Ishikawa (cell line): ENCODE measurements at regions not wholly inside any gene's neighbourhood (a gene's known extent, or its start where the extent isn't known, plus 50 kb on each side); places are given as distances from the start of the nearest gene placed in this dataset.

Source experiments
- CEBPB ChIP-seq: IDR thresholded peaks from 2 replicates; pipeline ENCODE4 v1.6.1; 2012
- CREB1 ChIP-seq: IDR thresholded peaks from 2 replicates; pipeline ENCODE4 v1.6.1; 2012; ENCODE audit warnings: low read depth
- EGR1 ChIP-seq: IDR thresholded peaks from 2 replicates; pipeline ENCODE4 v1.6.1; 2012
- EP300 ChIP-seq: IDR thresholded peaks from 2 replicates; pipeline ENCODE4 v1.6.1; 2012; ENCODE audit warnings: borderline replicate concordance
- FOXM1 ChIP-seq: IDR thresholded peaks from 2 replicates; pipeline ENCODE4 v1.6.1; 2012; ENCODE audit warnings: low read depth, borderline replicate concordance
- MAX ChIP-seq: IDR thresholded peaks from 2 replicates; pipeline ENCODE4 v1.6.1; 2012
- NFIC ChIP-seq: IDR thresholded peaks from 2 replicates; pipeline ENCODE4 v1.6.1; 2012
- RAD21 ChIP-seq: IDR thresholded peaks from 2 replicates; pipeline ENCODE4 v1.6.1; 2012; ENCODE audit warnings: low read depth
- REST ChIP-seq: IDR thresholded peaks from 2 replicates; pipeline ENCODE4 v1.6.1; 2012; ENCODE audit warnings: low read depth, mild to moderate bottlenecking
- TAF1 ChIP-seq: IDR thresholded peaks from 2 replicates; pipeline ENCODE4 v1.6.1; 2012; ENCODE audit warnings: low read depth, mild to moderate bottlenecking
- TCF12 ChIP-seq: IDR thresholded peaks from 2 replicates; pipeline ENCODE4 v1.6.1; 2012; ENCODE audit warnings: low read depth
- TEAD4 ChIP-seq: IDR thresholded peaks from 2 replicates; pipeline ENCODE4 v1.6.1; 2012
- USF1 ChIP-seq: IDR thresholded peaks from 2 replicates; pipeline ENCODE4 v1.6.1; 2012
- YY1 ChIP-seq: IDR thresholded peaks from 2 replicates; pipeline ENCODE4 v1.6.1; 2012; ENCODE audit warnings: low read depth
- ZBTB7A ChIP-seq: IDR thresholded peaks from 2 replicates; pipeline ENCODE4 v1.6.1; 2012; ENCODE audit warnings: low read depth

GRCh38 chr15:55113736-55114135 lies 83.0 kb downstream of the RSL24D1 start:
- TF ChIP-seq YY1, result no peak
- TF ChIP-seq EP300, result no peak
- TF ChIP-seq CEBPB, result no peak
- TF ChIP-seq TAF1, result no peak
- no peak for TF ChIP-seq CREB1
- no peak for TF ChIP-seq EGR1
- no peak for TF ChIP-seq USF1
- TF ChIP-seq ZBTB7A, result no peak
- no peak for TF ChIP-seq NFIC
- no peak for TF ChIP-seq MAX
- no peak for TF ChIP-seq TEAD4
- TF ChIP-seq REST, result no peak
- no peak for TF ChIP-seq RAD21

- TF ChIP-seq TAF1, result no peak
- no peak for TF ChIP-seq FOXM1
- TF ChIP-seq EGR1, result no peak
- no peak for TF ChIP-seq EP300
- no peak for TF ChIP-seq YY1
- TF ChIP-seq CEBPB, result no peak
- TF ChIP-seq REST, result no peak
- TF ChIP-seq MAX, result no peak
- TF ChIP-seq CREB1, result no peak
- no peak for TF ChIP-seq ZBTB7A
- TF ChIP-seq USF1, result no peak
These were observed 84.0 kb downstream of the RSL24D1 start for GRCh38 chr15:55112706-55113105.

- TF ChIP-seq EGR1 (no peak), TEAD4 (no peak), MAX (no peak), CEBPB (no peak), EP300 (no peak), TCF12 (no peak), REST (no peak)
These were observed 86.3 kb downstream of the RSL24D1 start for GRCh38 chr15:55110446-55110845.

- TF ChIP-seq RAD21 (peak; percentile 68), EP300 (no peak)
These were observed 87.8 kb downstream of the RSL24D1 start for GRCh38 chr15:55108858-55109518.

- TF ChIP-seq RAD21 (no peak), CEBPB (no peak), REST (no peak), TCF12 (no peak), YY1 (no peak), ZBTB7A (no peak), CREB1 (no peak), MAX (no peak)
These were observed 88.3 kb downstream of the RSL24D1 start for GRCh38 chr15:55108448-55108847.
